AG04449 (cell line): ENCODE measurements at regions not wholly inside any gene's neighbourhood (a gene's known extent, or its start where the extent isn't known, plus 50 kb on each side); places are given as distances from the start of the nearest gene placed in this dataset.
"Not testable (repeated sequence)": the region's sequence is repeated elsewhere in the genome, so short reads cannot be mapped to it uniquely, and the experiment has no call there.

Source experiments
- CTCF ChIA-PET: fragments of 350-600 bp; formaldehyde crosslinking; extraction: SDS; loops from one replicate; lab custom pipeline; 2021; ENCODE audit warnings: antibody characterized with exemption; lab: Yijun Ruan, JAX
- POLR2A ChIA-PET: fragments of 400-600, 350-600 bp; formaldehyde crosslinking; extraction: SDS; loops from one replicate; lab custom pipeline; 2020; ENCODE audit warnings: antibody characterized with exemption, inconsistent platforms; lab: Yijun Ruan, JAX
- DNase-seq: peaks from one replicate; pipeline ENCODE4 v3.0.0-alpha.2; 2010; ENCODE audit warnings: low read depth, low spot score
- H3K4me3 ChIP-seq: 2 replicates; pipeline ENCODE4 v1.5.1; 2011; ENCODE audit warnings: low read depth, mild to moderate bottlenecking, control low read depth, low read length
- TF ChIP-seq, protein P1 (sequence below): IDR thresholded peaks from one replicate; pipeline ENCODE4 v1.5.1; 2011; ENCODE audit warnings: mild to moderate bottlenecking, moderate library complexity, low read length, control low read depth, inconsistent platforms; ENCODE audit not compliant: insufficient read depth; ENCODE audit errors: missing control alignments

GRCh38 chr10:8844141-8844540 lies 789.7 kb downstream of the GATA3 start:
- H3K4me3 ChIP-seq, result no peak overlapping the region
- ChIA-PET CTCF (no interaction called here), POLR2A (no interaction called here)
- TF ChIP-seq, protein P1, sequence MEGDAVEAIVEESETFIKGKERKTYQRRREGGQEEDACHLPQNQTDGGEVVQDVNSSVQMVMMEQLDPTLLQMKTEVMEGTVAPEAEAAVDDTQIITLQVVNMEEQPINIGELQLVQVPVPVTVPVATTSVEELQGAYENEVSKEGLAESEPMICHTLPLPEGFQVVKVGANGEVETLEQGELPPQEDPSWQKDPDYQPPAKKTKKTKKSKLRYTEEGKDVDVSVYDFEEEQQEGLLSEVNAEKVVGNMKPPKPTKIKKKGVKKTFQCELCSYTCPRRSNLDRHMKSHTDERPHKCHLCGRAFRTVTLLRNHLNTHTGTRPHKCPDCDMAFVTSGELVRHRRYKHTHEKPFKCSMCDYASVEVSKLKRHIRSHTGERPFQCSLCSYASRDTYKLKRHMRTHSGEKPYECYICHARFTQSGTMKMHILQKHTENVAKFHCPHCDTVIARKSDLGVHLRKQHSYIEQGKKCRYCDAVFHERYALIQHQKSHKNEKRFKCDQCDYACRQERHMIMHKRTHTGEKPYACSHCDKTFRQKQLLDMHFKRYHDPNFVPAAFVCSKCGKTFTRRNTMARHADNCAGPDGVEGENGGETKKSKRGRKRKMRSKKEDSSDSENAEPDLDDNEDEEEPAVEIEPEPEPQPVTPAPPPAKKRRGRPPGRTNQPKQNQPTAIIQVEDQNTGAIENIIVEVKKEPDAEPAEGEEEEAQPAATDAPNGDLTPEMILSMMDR, result no peak
- DNase-seq, result no peak

GRCh38 chr10:8852546-8852945 lies 798.1 kb downstream of the GATA3 start:
- POLR2A ChIA-PET, result no interaction called here
- TF ChIP-seq, protein P1, result no peak
- no peak for DNase-seq
- CTCF ChIA-PET, result no interaction called here
- no peak overlapping the region for H3K4me3 ChIP-seq

DNA sequence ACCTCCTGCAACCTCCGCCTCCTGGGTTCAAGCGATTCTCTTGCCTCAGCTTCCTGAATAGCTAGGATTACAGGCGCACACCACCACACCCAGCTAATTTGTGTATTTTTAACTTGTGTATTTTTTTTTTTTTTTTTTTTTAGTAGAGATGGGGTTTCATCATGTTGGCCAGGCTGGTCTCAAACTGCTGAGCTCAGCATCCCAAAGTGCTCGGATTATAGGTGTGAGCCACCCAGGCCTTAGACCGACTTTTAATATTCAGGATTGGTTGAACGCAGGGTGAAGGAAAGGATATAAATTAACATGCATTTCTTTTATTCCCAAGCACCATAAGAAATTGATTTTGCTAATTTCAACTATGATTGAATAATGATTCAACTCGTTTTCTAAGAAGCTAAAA lies 798.6 kb downstream of the GATA3 start:
- TF ChIP-seq, protein P1, result no peak
- CTCF ChIA-PET, result no interaction called here
- H3K4me3 ChIP-seq, result no peak overlapping the region
- POLR2A ChIA-PET, result no interaction called here
- no peak for DNase-seq

DNA sequence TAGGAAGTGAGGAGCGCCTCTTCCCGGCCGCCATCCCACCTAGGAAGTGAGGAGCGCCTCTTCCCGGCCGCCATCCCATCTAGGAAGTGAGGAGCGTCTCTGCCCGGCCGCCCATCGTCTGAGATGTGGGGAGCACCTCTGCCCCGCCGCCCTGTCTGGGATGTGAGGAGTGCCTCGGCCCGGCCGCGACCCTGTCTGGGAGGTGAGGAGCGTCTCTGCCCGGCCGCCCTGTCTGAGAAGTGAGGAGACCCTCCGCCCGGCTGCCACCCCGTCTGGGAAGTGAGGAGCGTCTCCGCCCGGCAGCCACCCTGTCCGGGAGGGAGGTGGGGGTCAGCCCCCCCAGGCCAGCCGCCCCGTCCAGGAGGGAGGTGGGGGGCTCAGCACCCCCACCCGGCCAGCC lies 814.4 kb downstream of the GATA3 start:
- POLR2A ChIA-PET, DNase-seq, CTCF ChIA-PET, H3K4me3 ChIP-seq: not testable (repeated sequence)

- TF ChIP-seq, protein P1, result no peak
- DNase-seq, result no peak
- no peak overlapping the region for H3K4me3 ChIP-seq
- POLR2A ChIA-PET, result no interaction called here
- CTCF ChIA-PET, result no interaction called here
Measured at GRCh38 chr10:8873310-8873709, 818.8 kb downstream of the GATA3 start.

DNA sequence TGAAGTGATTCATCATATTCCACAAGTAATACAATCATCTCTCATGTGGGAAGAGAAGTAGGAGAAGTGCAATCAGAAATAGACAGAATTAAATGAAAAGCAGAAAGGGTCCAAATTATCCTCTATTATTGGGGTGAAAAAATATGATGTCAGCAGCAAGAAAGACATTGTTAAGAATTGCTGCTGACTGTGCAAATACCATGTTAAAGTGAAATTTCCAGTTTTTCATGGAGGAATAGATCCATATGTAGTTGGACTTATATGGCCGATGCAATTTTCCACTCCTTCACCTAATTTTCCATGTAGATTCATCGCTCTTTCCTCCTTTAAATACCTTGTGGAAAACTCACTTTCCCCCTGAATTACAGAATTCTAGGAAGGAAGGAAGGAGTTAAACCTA lies 819.8 kb downstream of the GATA3 start:
- TF ChIP-seq, protein P1, result no peak
- DNase-seq, result no peak
- POLR2A ChIA-PET, result no interaction called here
- CTCF ChIA-PET, result no interaction called here
- no peak overlapping the region for H3K4me3 ChIP-seq

GRCh38 chr10:8874972-8875371 lies 820.5 kb downstream of the GATA3 start:
- no peak for DNase-seq
- H3K4me3 ChIP-seq, result no peak overlapping the region
- TF ChIP-seq, protein P1, result no peak
- ChIA-PET POLR2A (no interaction called here), CTCF (no interaction called here)
